SK-N-SH (cell line): ENCODE measurements at regions not wholly inside any gene's neighbourhood (a gene's known extent, or its start where the extent isn't known, plus 50 kb on each side); places are given as distances from the start of the nearest gene placed in this dataset.

Source experiments
- CTCF ChIA-PET: fragments of 300-600, 350-600 bp; formaldehyde crosslinking; extraction: SDS; loops from one replicate; lab custom pipeline; 2021; lab: Yijun Ruan, JAX
- POLR2A ChIA-PET: fragments of 350-600 bp; sonication (Branson Sonifier 250); formaldehyde crosslinking; extraction: SDS; loops from one replicate; lab custom pipeline; 2020; ENCODE audit warnings: antibody characterized with exemption, inconsistent platforms; lab: Yijun Ruan, JAX
- DNase-seq: peaks from one replicate; pipeline ENCODE4 v3.0.0; 2012
- H2AFZ ChIP-seq: fragments of 200-600 bp; sonication (generic); 2 replicates; pipeline ENCODE4 v1.8.1; 2016; ENCODE audit warnings: antibody characterized with exemption, mild to moderate bottlenecking, low read depth
- H3F3A ChIP-seq: fragments of 200-600 bp; sonication (generic); replicated peaks from 2 replicates; pipeline ENCODE3; 2016; ENCODE audit warnings: antibody characterized with exemption, mild to moderate bottlenecking; ENCODE audit not compliant: insufficient read depth
- H3K27ac ChIP-seq, 2 experiments: fragments of 200-500 bp in 1 of 2; fragments of 200-600 bp in 1 of 2; sonication (Bioruptor generic) in 1 of 2; sonication (generic), shearing (Covaris generic) in 1 of 2; 2 replicates each; pipeline versions ENCODE4 v1.5.1 to v1.6.1; 2014 to 2016; ENCODE audit warnings: low read depth in 2 of 2, inconsistent platforms in 1 of 2, low read length in 1 of 2, mild to moderate bottlenecking in 1 of 2, mixed read lengths in 1 of 2
- H3K27me3 ChIP-seq: fragments of 200-600 bp; sonication (generic), shearing (Covaris generic); 2 replicates; pipeline ENCODE4 v1.6.1; 2016; ENCODE audit warnings: mixed run types; ENCODE audit not compliant: insufficient read depth
- H3K36me3 ChIP-seq, 2 experiments: fragments of 200-500 bp in 1 of 2; fragments of 200-600 bp in 1 of 2; sonication (Bioruptor generic) in 1 of 2; sonication (generic) in 1 of 2; replicated peaks in 1 of 2; 2 replicates each; pipeline versions ENCODE3 to v1.5.1; 2014 to 2016; ENCODE audit warnings: low read length in 1 of 2, mild to moderate bottlenecking in 1 of 2; ENCODE audit not compliant: insufficient read depth in 2 of 2, control insufficient read depth in 1 of 2
- H3K4me1 ChIP-seq, 2 experiments: fragments of 200-500 bp in 1 of 2; fragments of 200-600 bp in 1 of 2; sonication (Bioruptor generic) in 1 of 2; sonication (generic), shearing (Covaris generic) in 1 of 2; 2 replicates each; pipeline versions ENCODE4 v1.5.1 to v1.6.1; 2014 to 2016; ENCODE audit warnings: low read depth in 1 of 2, low read length in 1 of 2, mixed run types in 1 of 2; ENCODE audit not compliant: insufficient read depth in 2 of 2, control insufficient read depth in 1 of 2
- H3K4me2 ChIP-seq: fragments of 200-600 bp; sonication (generic), shearing (Covaris generic); 2 replicates; pipeline ENCODE4 v1.6.1; 2017; ENCODE audit warnings: mixed run types
- H3K4me3 ChIP-seq, 2 experiments: fragments of 200-500 bp in 1 of 2; fragments of 200-600 bp in 1 of 2; sonication (Bioruptor generic) in 1 of 2; sonication (generic), shearing (Covaris generic) in 1 of 2; 2 replicates each; pipeline versions ENCODE4 v1.5.1 to v1.8.1; 2014 to 2016; ENCODE audit warnings: low read depth in 2 of 2, inconsistent platforms in 1 of 2, low read length in 1 of 2, mild to moderate bottlenecking in 1 of 2, mixed read lengths in 1 of 2, moderate library complexity in 1 of 2
- H3K79me2 ChIP-seq: fragments of 200-600 bp; sonication (generic); 2 replicates; pipeline ENCODE4 v1.8.1; 2017; ENCODE audit warnings: mild to moderate bottlenecking; ENCODE audit not compliant: insufficient read depth
- H3K9ac ChIP-seq: fragments of 200-600 bp; sonication (generic); 2 replicates; pipeline ENCODE4 v1.6.1; 2017; ENCODE audit warnings: mixed run types
- H3K9me2 ChIP-seq: fragments of 200-600 bp; sonication (generic); 2 replicates; pipeline ENCODE4 v1.6.1; 2017; ENCODE audit warnings: mixed run types
- H3K9me3 ChIP-seq: fragments of 200-600 bp; sonication (generic); 2 replicates; pipeline ENCODE4 v1.6.1; 2017; ENCODE audit warnings: mixed run types, mild to moderate bottlenecking, moderate library complexity
- H4K20me1 ChIP-seq: fragments of 200-600 bp; sonication (generic); 2 replicates; pipeline ENCODE4 v1.6.1; 2017; ENCODE audit warnings: mild to moderate bottlenecking, mixed run types; ENCODE audit not compliant: insufficient read depth
- ELF1 ChIP-seq: IDR thresholded peaks from 2 replicates; pipeline ENCODE4 v1.4.0; 2012
- GABPA ChIP-seq: IDR thresholded peaks from 2 replicates; pipeline ENCODE4 v1.4.0; 2012; ENCODE audit warnings: low read depth, mild to moderate bottlenecking
- NFIC ChIP-seq: IDR thresholded peaks from 2 replicates; pipeline ENCODE4 v1.4.0; 2012; ENCODE audit warnings: borderline replicate concordance
- REST ChIP-seq: IDR thresholded peaks from 2 replicates; pipeline ENCODE4 v1.6.1; 2012; ENCODE audit warnings: mild to moderate bottlenecking, low read depth, low read length, moderate library complexity
- SIN3A ChIP-seq: IDR thresholded peaks from 2 replicates; pipeline ENCODE4 v1.6.1; 2012; ENCODE audit warnings: low read depth, mild to moderate bottlenecking, low read length, moderate library complexity, borderline replicate concordance
- TAF1 ChIP-seq: IDR thresholded peaks from 2 replicates; pipeline ENCODE4 v1.6.1; 2012; ENCODE audit warnings: low read depth, mild to moderate bottlenecking, low read length, moderate library complexity, borderline replicate concordance
- TCF12 ChIP-seq: IDR thresholded peaks from 2 replicates; pipeline ENCODE4 v1.4.0; 2012
- YY1 ChIP-seq: IDR thresholded peaks from 2 replicates; pipeline ENCODE4 v1.4.0; 2012; ENCODE audit warnings: low read depth, mild to moderate bottlenecking
- WGBS: methylation state at CpG from one replicate; pipeline ENCODE4 v1.1.6; 2017; ENCODE audit warnings: low lambda C conversion rate; 5-methylcytosine and 5-hydroxymethylcytosine counted together
- TF ChIP-seq, protein P1 (sequence below): IDR thresholded peaks from 2 replicates; pipeline ENCODE4 v1.4.0; 2012; ENCODE audit warnings: low read depth, borderline replicate concordance
- TF ChIP-seq, protein P2 (sequence below): IDR thresholded peaks from 2 replicates; pipeline ENCODE4 v1.4.0; 2012; ENCODE audit warnings: low read depth, borderline replicate concordance

GRCh38 chr14:85811340-85811739, 281.4 kb downstream of the FLRT2 start:
- H3K9me2 ChIP-seq = no peaks in the 10 kb centered on the region

GRCh38 chr14:85799668-85800067, 269.7 kb downstream of the FLRT2 start:
- H3K9ac ChIP-seq = no peak overlapping the region
- TF ChIP-seq REST (no peak), GABPA (no peak), NFIC (no peak), YY1 (no peak)
- TF ChIP-seq, protein P1, sequence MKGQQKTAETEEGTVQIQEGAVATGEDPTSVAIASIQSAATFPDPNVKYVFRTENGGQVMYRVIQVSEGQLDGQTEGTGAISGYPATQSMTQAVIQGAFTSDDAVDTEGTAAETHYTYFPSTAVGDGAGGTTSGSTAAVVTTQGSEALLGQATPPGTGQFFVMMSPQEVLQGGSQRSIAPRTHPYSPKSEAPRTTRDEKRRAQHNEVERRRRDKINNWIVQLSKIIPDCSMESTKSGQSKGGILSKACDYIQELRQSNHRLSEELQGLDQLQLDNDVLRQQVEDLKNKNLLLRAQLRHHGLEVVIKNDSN = no peak
- TF ChIP-seq, protein P2, sequence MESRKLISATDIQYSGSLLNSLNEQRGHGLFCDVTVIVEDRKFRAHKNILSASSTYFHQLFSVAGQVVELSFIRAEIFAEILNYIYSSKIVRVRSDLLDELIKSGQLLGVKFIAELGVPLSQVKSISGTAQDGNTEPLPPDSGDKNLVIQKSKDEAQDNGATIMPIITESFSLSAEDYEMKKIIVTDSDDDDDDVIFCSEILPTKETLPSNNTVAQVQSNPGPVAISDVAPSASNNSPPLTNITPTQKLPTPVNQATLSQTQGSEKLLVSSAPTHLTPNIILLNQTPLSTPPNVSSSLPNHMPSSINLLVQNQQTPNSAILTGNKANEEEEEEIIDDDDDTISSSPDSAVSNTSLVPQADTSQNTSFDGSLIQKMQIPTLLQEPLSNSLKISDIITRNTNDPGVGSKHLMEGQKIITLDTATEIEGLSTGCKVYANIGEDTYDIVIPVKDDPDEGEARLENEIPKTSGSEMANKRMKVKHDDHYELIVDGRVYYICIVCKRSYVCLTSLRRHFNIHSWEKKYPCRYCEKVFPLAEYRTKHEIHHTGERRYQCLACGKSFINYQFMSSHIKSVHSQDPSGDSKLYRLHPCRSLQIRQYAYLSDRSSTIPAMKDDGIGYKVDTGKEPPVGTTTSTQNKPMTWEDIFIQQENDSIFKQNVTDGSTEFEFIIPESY = no peak
- TF ChIP-seq, all 33 proteins: peak for 0
- Histone ChIP-seq H3F3A (no peaks in the 10 kb centered on the region), H3K9me3 (no peaks in the 10 kb centered on the region), H2AFZ (no peak overlapping the region), H3K27me3 (no peaks in the 10 kb centered on the region), H3K36me3 (no peaks in the 10 kb centered on the region), H3K79me2 (no peaks in the 10 kb centered on the region), H4K20me1 (no peaks in the 10 kb centered on the region), H3K27ac (no peak overlapping the region), H3K4me3 (no peak overlapping the region), H3K9me2 (no peaks in the 10 kb centered on the region), H3K4me1 (no peaks in the 10 kb centered on the region), H3K4me2 (no peak overlapping the region)
- ChIA-PET CTCF (no interaction called here), POLR2A (no interaction called here)
- DNase-seq = no peak
- 1% methylated on average over 2 of the region's 2 CpGs for WGBS

More at GRCh38 chr14:85811340-85811739, 281.4 kb downstream of the FLRT2 start:
- Histone ChIP-seq H3K9me3 (no peaks in the 10 kb centered on the region), H2AFZ (no peak overlapping the region), H3K4me3 (no peak overlapping the region), H3F3A (no peaks in the 10 kb centered on the region), H4K20me1 (no peaks in the 10 kb centered on the region), H3K9ac (no peak overlapping the region), H3K27me3 (no peaks in the 10 kb centered on the region), H3K4me2 (no peak overlapping the region), H3K36me3 (no peaks in the 10 kb centered on the region), H3K27ac (no peak overlapping the region), H3K79me2 (no peaks in the 10 kb centered on the region), H3K4me1 (no peaks in the 10 kb centered on the region)
- POLR2A ChIA-PET = no interaction called here
- DNase-seq = no peak
- CTCF ChIA-PET = interaction anchor here (0.7 kb wide), 1 partner anchor 9 kb away, joined by 3 read pairs; no protein-coding TSS in a partner anchor
- WGBS = 0% methylated on average over 1 of the region's 1 CpG
- TF ChIP-seq SIN3A (no peak), ELF1 (no peak), TAF1 (no peak), TCF12 (no peak)
